ENCODE measurements at regions not wholly inside any gene's neighbourhood (a gene's known extent, or its start where the extent isn't known, plus 50 kb on each side); places are given as distances from the start of the nearest gene placed in this dataset.
A peak's percentile ranks its signal among the peaks of the same experiment; 100 is the strongest.

DNA sequence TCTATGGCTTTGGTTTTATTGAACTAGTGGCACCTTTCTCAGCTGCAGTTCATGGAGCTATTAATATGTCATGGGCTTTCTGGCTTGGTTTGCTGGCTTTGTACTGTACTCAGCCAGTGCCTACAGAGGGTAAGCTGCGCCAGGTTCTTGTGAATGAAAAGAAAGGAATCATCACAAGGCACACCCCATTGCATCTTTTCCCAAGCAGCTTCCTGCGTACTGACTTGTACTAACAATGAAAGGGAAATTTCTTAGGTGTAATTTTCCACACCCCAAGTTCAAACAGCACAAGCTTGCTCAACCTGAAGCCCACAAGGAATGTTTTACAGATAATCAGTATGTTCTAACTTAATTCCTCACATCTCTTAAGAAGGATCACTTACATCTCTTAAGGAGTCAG, 78.0 kb upstream of the TNFSF18 start:
- no peak for DNase-seq (ENCODE audit: low read depth)
- no peak for TF ChIP-seq CTCF (IDR thresholded peaks at IDR 0.05; ENCODE audit: low read depth, low read length, missing control alignments)
- no peak overlapping the region for H3K4me3 ChIP-seq (ENCODE audit: low read depth, low read length)
- in situ Hi-C loops (cut with HindIII; ENCODE audit: low sequenced_read_pairs), result no loop called here

GRCh38 chr1:173127369-173128307, 76.9 kb upstream of the TNFSF18 start:
- H3K4me3 ChIP-seq (ENCODE audit: low read depth, low read length), result no peak overlapping the region
- no peak for DNase-seq (ENCODE audit: low read depth)
- no peak for TF ChIP-seq CTCF (IDR thresholded peaks at IDR 0.05; ENCODE audit: low read depth, low read length, missing control alignments)
- in situ Hi-C loops (cut with HindIII; ENCODE audit: low sequenced_read_pairs), result no loop called here

- in situ Hi-C loops (cut with HindIII; ENCODE audit: low sequenced_read_pairs), result no loop called here
- DNase-seq (ENCODE audit: low read depth), result no peak
- TF ChIP-seq CTCF (IDR thresholded peaks at IDR 0.05; ENCODE audit: low read depth, low read length, missing control alignments), result no peak
- H3K4me3 ChIP-seq (ENCODE audit: low read depth, low read length), result no peak overlapping the region
Observed at GRCh38 chr1:173126421-173126820, 75.7 kb upstream of the TNFSF18 start.

- no peak for TF ChIP-seq CTCF (IDR thresholded peaks at IDR 0.05; ENCODE audit: low read depth, low read length, missing control alignments)
- peak; percentile 57 for DNase-seq (ENCODE audit: low read depth)
- in situ Hi-C loops (cut with HindIII; ENCODE audit: low sequenced_read_pairs), result no loop called here
- no peak overlapping the region for H3K4me3 ChIP-seq (ENCODE audit: low read depth, low read length)
Observed at GRCh38 chr1:173122958-173123852, 72.5 kb upstream of the TNFSF18 start.

DNA sequence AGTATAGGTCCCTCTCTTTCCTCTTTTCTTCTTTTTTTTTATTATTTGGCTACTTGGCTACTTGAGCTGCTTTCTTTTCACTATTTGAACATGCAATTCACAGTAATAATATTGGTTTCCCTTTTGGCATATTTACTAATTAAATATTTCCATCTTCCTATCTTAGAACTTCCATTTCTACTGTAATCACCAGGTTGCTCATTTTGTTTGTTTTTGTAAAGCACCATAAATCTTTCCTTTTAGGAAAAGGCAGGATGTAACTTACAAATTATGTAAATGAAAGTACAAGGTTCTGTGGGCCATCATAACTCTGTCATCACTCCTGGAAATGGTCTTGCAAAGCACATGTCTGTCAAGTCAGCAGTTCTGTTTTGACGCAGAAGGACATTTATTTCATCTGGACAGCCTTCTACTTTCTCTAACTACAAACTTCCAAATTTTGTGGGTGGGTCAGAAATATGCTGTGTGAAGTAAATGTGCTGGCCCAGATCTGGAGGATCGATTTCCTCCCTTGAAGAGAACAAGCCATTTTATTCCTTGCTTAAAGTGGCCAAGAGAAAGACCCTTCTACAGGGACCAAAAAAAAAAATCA, 71.7 kb upstream of the TNFSF18 start:
- no peak overlapping the region for H3K4me3 ChIP-seq (ENCODE audit: low read depth, low read length)
- no peak for TF ChIP-seq CTCF (IDR thresholded peaks at IDR 0.05; ENCODE audit: low read depth, low read length, missing control alignments)
- in situ Hi-C loops (cut with HindIII; ENCODE audit: low sequenced_read_pairs), result no loop called here
- DNase-seq (ENCODE audit: low read depth), result no peak

DNA sequence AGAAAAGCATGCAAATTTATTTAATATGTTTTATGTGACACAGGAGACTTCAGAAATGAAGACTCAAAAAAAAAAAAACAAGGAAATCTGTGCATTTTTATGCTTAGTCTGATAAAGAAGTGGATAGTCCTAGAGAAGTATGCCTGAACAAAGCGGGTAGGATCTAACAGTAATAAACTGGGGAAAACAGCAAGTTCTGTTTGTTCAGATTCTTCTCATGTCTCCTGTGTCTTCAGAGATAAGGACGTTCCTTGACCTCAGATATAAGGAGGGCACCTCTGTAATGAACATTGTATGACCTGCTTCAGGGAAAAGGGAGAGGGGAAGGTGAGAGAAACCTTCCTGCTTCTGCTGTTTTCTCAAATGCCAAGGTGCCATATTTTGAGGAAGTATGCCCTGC, 67.7 kb upstream of the TNFSF18 start:
- in situ Hi-C loops (cut with HindIII; ENCODE audit: low sequenced_read_pairs), result no loop called here
- H3K4me3 ChIP-seq (ENCODE audit: low read depth, low read length), result no peak overlapping the region
- no peak for DNase-seq (ENCODE audit: low read depth)
- no peak for TF ChIP-seq CTCF (IDR thresholded peaks at IDR 0.05; ENCODE audit: low read depth, low read length, missing control alignments)

Measured in astrocyte of the cerebellum (primary cell).